Brain microvascular endothelial cell (primary cell): ENCODE measurements at regions not wholly inside any gene's neighbourhood (a gene's known extent, or its start where the extent isn't known, plus 50 kb on each side); places are given as distances from the start of the nearest gene placed in this dataset.

Experiments
- DNase-seq: peaks from one replicate; pipeline ENCODE4 v3.0.0-alpha.2; 2020
- H3K27ac ChIP-seq: fragments of 250-450 bp; sonication (Bioruptor Pico); 2 replicates; pipeline ENCODE4 v1.5.1; 2020; ENCODE audit warnings: mild to moderate bottlenecking, moderate library complexity
- H3K27me3 ChIP-seq: fragments of 250-450 bp; sonication (Bioruptor Pico); replicated peaks from 2 replicates; pipeline ENCODE4 v1.5.1; 2020; ENCODE audit warnings: mild to moderate bottlenecking
- H3K36me3 ChIP-seq: fragments of 250-450 bp; sonication (Bioruptor Pico); replicated peaks from 2 replicates; pipeline ENCODE4 v1.5.1; 2020; ENCODE audit warnings: mild to moderate bottlenecking
- H3K4me3 ChIP-seq: 2 replicates; pipeline ENCODE4 v1.5.1; 2011; ENCODE audit warnings: low read depth, mild to moderate bottlenecking, control low read depth, low read length, moderate library complexity
- CTCF ChIP-seq: IDR thresholded peaks from 2 replicates; pipeline ENCODE4 v1.5.1; 2011; ENCODE audit warnings: low read depth, mild to moderate bottlenecking, moderate library complexity, low read length, control low read depth, inconsistent platforms; ENCODE audit errors: missing control alignments
- in situ Hi-C: cut with HindIII; loops from 2 replicates; pipeline ENCODE4 v1.10.0; 2017; ENCODE audit warnings: low sequenced_read_pairs, low pct_ligation_motif_present

GRCh38 chr16:6884002-6884401 lies 448.6 kb upstream of the RBFOX1 start:
- DNase-seq: no peak
- no peak overlapping the region for H3K27ac ChIP-seq
- H3K27me3 ChIP-seq: no peaks in the 10 kb centered on the region
- no peak overlapping the region for H3K4me3 ChIP-seq
- in situ Hi-C loops: no loop called here
- H3K36me3 ChIP-seq: no peaks in the 10 kb centered on the region
- no peak for TF ChIP-seq CTCF

- Histone ChIP-seq H3K36me3 (no peaks in the 10 kb centered on the region), H3K4me3 (no peak overlapping the region)
- no peak for TF ChIP-seq CTCF
These were observed 452.4 kb upstream of the RBFOX1 start for GRCh38 chr16:6880263-6880662.

GRCh38 chr16:6864671-6865070 lies 468.0 kb upstream of the RBFOX1 start:
- Histone ChIP-seq H3K36me3 (no peaks in the 10 kb centered on the region), H3K27me3 (no peaks in the 10 kb centered on the region), H3K4me3 (no peak overlapping the region), H3K27ac (no peak overlapping the region)
- no peak for TF ChIP-seq CTCF
- in situ Hi-C loops: no loop called here
- no peak for DNase-seq

More at GRCh38 chr16:6880263-6880662, 452.4 kb upstream of the RBFOX1 start:
- in situ Hi-C loops: no loop called here
- DNase-seq: no peak
- Histone ChIP-seq H3K27me3 (no peaks in the 10 kb centered on the region), H3K27ac (no peak overlapping the region)

GRCh38 chr16:6864244-6864643 lies 468.4 kb upstream of the RBFOX1 start:
- TF ChIP-seq CTCF: no peak
- Histone ChIP-seq H3K27me3 (no peaks in the 10 kb centered on the region), H3K4me3 (no peak overlapping the region), H3K36me3 (no peaks in the 10 kb centered on the region), H3K27ac (no peak overlapping the region)
- in situ Hi-C loops: no loop called here
- no peak for DNase-seq

- Histone ChIP-seq H3K27ac (no peak overlapping the region), H3K4me3 (no peak overlapping the region), H3K27me3 (no peaks in the 10 kb centered on the region), H3K36me3 (no peaks in the 10 kb centered on the region)
- in situ Hi-C loops: no loop called here
- DNase-seq: no peak
- no peak for TF ChIP-seq CTCF
These were observed 469.5 kb upstream of the RBFOX1 start for GRCh38 chr16:6863135-6863534.

- Histone ChIP-seq H3K4me3 (no peak overlapping the region), H3K27ac (no peak overlapping the region), H3K36me3 (no peaks in the 10 kb centered on the region), H3K27me3 (no peaks in the 10 kb centered on the region)
- no peak for DNase-seq
- in situ Hi-C loops: no loop called here
- no peak for TF ChIP-seq CTCF
These were observed 470.7 kb upstream of the RBFOX1 start for GRCh38 chr16:6861815-6862477.
